ENCODE measurements at regions not wholly inside any gene's neighbourhood (a gene's known extent, or its start where the extent isn't known, plus 50 kb on each side); places are given as distances from the start of the nearest gene placed in this dataset.
"Not testable (repeated sequence)": the region's sequence is repeated elsewhere in the genome, so short reads cannot be mapped to it uniquely, and the experiment has no call there.

DNA sequence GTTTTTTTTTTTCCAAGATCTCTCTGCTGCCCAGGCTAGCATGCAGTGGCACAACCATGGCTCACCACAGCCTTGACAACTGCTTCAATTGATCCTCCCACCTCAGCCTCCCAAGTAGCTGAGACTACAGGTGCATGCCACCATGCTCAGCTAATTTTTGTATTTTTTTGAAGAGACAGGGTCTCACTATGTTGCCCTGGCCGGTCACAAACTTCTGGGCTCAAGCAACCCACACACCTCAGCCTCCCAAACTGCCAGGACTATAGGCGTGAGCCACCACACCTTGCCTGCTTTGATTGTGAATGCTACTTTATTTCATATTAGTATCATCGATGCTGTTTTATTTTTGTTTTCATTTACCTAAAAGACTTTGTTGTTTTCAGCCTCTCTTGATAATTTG is 81.5 kb upstream of the GNAZ start:
- Histone ChIP-seq H3K27ac (no peak overlapping the region), H3K9me3 (no peaks in the 10 kb centered on the region), H3K4me1 (no peaks in the 10 kb centered on the region), H3K36me3 (no peaks in the 10 kb centered on the region), H3K27me3 (no peaks in the 10 kb centered on the region), H3K4me3 (replicated peaks in 1 of 3) (no peak overlapping the region)
- TF ChIP-seq POLR2A (IDR thresholded peaks at IDR 0.05): no peak
- TF ChIP-seq, protein P1, sequence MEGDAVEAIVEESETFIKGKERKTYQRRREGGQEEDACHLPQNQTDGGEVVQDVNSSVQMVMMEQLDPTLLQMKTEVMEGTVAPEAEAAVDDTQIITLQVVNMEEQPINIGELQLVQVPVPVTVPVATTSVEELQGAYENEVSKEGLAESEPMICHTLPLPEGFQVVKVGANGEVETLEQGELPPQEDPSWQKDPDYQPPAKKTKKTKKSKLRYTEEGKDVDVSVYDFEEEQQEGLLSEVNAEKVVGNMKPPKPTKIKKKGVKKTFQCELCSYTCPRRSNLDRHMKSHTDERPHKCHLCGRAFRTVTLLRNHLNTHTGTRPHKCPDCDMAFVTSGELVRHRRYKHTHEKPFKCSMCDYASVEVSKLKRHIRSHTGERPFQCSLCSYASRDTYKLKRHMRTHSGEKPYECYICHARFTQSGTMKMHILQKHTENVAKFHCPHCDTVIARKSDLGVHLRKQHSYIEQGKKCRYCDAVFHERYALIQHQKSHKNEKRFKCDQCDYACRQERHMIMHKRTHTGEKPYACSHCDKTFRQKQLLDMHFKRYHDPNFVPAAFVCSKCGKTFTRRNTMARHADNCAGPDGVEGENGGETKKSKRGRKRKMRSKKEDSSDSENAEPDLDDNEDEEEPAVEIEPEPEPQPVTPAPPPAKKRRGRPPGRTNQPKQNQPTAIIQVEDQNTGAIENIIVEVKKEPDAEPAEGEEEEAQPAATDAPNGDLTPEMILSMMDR (IDR thresholded peaks at IDR 0.05): no peak
- 91 to 94% methylated on average over 3 of the region's 3 CpGs for WGBS, 2 donors
- DNase-seq: no peak
- intact Hi-C loops (cut with DNase I): no loop called here

DNA sequence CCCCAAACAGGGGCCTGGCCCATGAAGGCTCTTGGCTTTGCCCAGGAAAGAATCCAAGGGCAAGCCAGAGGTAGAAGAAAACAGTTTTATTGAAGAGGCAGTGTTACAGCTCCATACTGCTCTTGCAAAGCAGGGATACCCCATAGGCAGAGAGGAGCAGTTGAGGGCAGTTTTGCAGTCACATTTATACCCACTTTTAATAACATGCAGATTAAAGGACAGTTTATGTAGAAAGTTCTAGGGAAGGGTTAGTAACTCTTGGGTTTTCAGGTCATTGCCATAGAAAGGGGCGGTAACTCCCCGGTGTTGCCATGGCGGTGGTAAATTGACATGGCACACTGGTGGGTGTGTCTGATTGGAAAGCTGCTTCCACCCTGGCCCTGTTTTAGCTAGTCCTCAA is 80.5 kb upstream of the GNAZ start:
- Histone ChIP-seq H3K27me3 (no peaks in the 10 kb centered on the region), H3K9me3 (no peaks in the 10 kb centered on the region), H3K4me1 (no peaks in the 10 kb centered on the region), H3K36me3 (no peaks in the 10 kb centered on the region), H3K27ac (no peak overlapping the region), H3K4me3 (replicated peaks in 1 of 3) (no peak overlapping the region)
- intact Hi-C loops (cut with DNase I): no loop called here
- no peak for TF ChIP-seq POLR2A (IDR thresholded peaks at IDR 0.05)
- TF ChIP-seq, protein P1 (IDR thresholded peaks at IDR 0.05): no peak
- 93 to 96% methylated on average over 3 of the region's 3 CpGs for WGBS, 2 donors
- DNase-seq: no peak

DNA sequence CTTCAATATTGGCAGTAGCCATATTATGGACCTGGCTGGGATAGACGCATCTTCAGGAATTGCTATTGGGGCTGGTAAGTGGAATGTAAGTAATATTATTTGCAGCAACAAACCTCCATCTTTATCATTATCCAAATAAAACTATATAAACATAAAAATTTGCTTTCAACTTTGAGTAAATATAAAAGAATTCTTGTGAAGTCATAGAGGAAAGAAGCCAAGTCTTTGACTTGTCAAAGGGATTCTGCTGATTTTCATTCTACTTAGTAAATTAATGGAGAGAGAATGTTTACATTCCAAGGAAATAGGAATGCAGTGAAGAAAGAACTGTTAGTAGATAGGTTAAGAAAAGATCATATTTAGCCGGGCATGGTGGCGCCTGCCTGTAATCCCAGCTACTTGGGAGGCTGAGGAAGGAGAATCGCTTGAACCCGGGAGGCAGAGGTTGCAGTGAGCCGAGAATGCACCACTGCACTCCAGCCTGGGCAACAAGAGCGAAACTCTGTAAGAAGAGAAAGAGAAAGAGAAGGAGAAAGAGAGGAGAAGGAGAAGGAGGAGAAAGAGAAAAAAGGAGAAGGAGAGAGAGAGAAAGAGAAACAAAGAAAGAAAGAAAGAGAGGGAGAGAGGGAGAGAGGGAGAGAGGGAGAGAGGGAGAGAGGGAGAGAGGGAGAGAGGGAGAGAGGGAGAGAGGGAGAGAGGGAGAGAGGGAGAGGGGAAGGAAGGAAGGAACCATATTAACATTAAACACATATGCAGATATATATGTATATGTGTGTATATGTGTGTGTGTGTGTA is 79.4 kb upstream of the GNAZ start:
- 82 to 83% methylated on average over 7 of the region's 7 CpGs for WGBS, 2 donors
- H3K36me3 ChIP-seq; H3K27me3 ChIP-seq; DNase-seq; intact Hi-C loops (cut with DNase I); H3K4me3 ChIP-seq (replicated peaks in 1 of 3); H3K4me1 ChIP-seq; H3K9me3 ChIP-seq; H3K27ac ChIP-seq: not testable (repeated sequence)

DNA sequence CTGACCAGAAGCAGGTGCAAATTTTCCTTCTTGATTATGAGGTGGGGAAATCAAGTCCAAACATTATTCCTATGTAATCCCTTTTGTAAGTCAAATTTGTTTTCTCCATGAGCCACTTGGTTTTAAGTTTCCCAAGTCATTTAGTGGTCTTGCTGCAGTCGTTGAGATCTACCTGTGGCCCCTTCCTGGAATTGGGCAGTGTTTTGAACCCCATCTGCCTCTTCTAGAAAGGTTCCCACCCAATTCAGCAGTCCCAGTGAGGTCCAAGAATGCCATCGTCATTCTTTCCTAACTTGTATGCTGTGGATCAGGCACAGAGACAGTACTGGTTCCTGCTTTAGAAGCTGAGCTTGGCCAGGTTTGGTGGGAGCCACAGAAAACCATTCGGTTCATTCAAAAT is 77.8 kb upstream of the GNAZ start:
- Histone ChIP-seq H3K27me3 (no peaks in the 10 kb centered on the region), H3K4me3 (replicated peaks in 1 of 3) (no peak overlapping the region), H3K36me3 (no peaks in the 10 kb centered on the region), H3K4me1 (no peaks in the 10 kb centered on the region), H3K9me3 (no peaks in the 10 kb centered on the region), H3K27ac (no peak overlapping the region)
- no peak for DNase-seq
- TF ChIP-seq POLR2A (IDR thresholded peaks at IDR 0.05): no peak
- TF ChIP-seq, protein P1 (IDR thresholded peaks at IDR 0.05): no peak
- intact Hi-C loops (cut with DNase I): no loop called here
- WGBS, 2 donors: 69 to 70% methylated on average over 3 of the region's 3 CpGs

DNA sequence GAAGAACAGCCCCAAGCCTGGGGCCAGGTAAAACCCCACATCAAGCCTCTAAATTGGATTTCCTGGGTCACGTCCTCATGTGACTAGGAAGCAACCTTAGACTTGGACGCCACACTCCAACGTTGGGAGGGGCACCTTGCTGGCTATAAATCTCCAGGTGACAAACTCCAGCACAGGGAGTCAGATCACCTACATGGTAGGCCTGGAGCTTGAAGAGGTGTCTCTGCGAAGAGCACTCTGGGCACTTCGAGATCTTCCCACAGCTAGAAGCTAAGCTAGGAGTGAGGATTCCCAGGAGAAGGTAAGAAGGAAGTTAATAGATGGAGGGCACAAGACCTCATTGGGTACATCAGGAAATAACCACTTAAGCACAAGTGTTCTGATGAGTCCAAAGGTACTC is 77.1 kb upstream of the GNAZ start:
- TF ChIP-seq POLR2A (IDR thresholded peaks at IDR 0.05): no peak
- TF ChIP-seq, protein P1 (IDR thresholded peaks at IDR 0.05): no peak
- no peak overlapping the region for H3K27ac ChIP-seq
- intact Hi-C loops (cut with DNase I): no loop called here
- WGBS, 2 donors: 87 to 95% methylated on average over 5 of the region's 5 CpGs
- no peaks in the 10 kb centered on the region for H3K4me1 ChIP-seq
- no peaks in the 10 kb centered on the region for H3K36me3 ChIP-seq
- no peaks in the 10 kb centered on the region for H3K27me3 ChIP-seq
- no peak for DNase-seq
- no peak overlapping the region for H3K4me3 ChIP-seq (replicated peaks in 1 of 3)
- no peaks in the 10 kb centered on the region for H3K9me3 ChIP-seq
